ENCODE measurements at regions not wholly inside any gene's neighbourhood (a gene's known extent, or its start where the extent isn't known, plus 50 kb on each side); places are given as distances from the start of the nearest gene placed in this dataset.
A peak's percentile ranks its signal among the peaks of the same experiment; 100 is the strongest.

DNA sequence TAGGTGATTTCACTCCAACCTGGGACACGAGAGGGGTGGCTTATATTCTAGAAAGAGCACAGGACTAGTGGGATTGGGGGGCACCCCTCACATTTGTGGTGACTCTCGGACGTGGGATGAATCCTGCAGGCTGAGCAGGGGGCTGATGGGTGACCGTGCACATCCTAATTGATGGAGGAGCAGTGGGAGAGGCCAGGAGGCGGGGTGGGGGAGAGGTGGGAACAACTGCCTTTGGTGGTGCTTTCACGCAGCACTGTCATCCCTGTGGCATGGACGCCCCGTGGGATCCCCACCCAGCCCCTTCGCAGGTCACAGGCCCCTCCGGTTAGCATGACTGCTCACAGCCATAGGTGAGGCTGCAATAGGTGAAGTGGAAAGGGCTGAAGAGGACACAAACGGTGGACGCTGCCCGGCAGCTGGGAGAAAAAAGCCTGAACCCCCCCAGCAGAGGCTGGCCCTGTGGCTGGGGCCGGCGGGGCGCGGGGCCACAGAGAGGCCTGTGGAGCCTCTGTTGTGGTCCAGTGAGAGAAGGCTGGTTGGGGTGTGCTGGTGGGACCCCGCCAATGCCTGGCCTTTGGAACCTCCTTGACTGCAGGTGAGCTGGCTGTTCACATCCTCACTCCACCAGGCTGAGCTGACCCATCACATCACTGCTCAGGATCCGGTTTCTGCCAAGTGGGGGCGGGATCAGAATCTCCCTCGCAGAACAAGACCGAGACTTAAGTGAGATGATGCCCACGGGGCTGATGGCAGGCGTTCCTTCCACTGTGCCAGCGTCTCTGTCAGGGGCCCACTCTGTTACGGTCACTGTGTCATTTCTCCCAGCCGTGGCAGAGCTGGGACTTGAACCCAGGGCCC lies 325.4 kb downstream of the TEX29 start:
- TF ChIP-seq, protein P1, sequence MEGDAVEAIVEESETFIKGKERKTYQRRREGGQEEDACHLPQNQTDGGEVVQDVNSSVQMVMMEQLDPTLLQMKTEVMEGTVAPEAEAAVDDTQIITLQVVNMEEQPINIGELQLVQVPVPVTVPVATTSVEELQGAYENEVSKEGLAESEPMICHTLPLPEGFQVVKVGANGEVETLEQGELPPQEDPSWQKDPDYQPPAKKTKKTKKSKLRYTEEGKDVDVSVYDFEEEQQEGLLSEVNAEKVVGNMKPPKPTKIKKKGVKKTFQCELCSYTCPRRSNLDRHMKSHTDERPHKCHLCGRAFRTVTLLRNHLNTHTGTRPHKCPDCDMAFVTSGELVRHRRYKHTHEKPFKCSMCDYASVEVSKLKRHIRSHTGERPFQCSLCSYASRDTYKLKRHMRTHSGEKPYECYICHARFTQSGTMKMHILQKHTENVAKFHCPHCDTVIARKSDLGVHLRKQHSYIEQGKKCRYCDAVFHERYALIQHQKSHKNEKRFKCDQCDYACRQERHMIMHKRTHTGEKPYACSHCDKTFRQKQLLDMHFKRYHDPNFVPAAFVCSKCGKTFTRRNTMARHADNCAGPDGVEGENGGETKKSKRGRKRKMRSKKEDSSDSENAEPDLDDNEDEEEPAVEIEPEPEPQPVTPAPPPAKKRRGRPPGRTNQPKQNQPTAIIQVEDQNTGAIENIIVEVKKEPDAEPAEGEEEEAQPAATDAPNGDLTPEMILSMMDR (conservative IDR thresholded peaks at IDR 0.05; ENCODE audit: low read depth, low read length): no peak
- TF ChIP-seq EZH2 (IDR thresholded peaks at IDR 0.05; ENCODE audit: borderline replicate concordance, low read depth, low read length, poor library complexity, severe bottlenecking): no peak
- Histone ChIP-seq H3K27ac (ENCODE audit: low read depth, low read length, poor library complexity, severe bottlenecking) (no peak overlapping the region), H3K9me3 (ENCODE audit: low read depth, low read length, poor library complexity, severe bottlenecking) (no peaks in the 10 kb centered on the region), H3K4me3 (ENCODE audit: low read depth, low read length, poor library complexity, severe bottlenecking) (no peak overlapping the region), H3K4me1 (ENCODE audit: insufficient read depth, low read length, poor library complexity, severe bottlenecking) (no peaks in the 10 kb centered on the region), H3K36me3 (ENCODE audit: insufficient read depth, low read length, poor library complexity, severe bottlenecking) (no peaks in the 10 kb centered on the region), H3K27me3 (replicated peaks; ENCODE audit: insufficient read depth, low read depth, low read length, poor library complexity) (peaks cover 79% of the 10 kb centered on the region)
- ChIA-PET CTCF (no interaction called here), POLR2A (ENCODE audit: low non-redundant PET) (no interaction called here)
- DNase-seq (ENCODE audit: low spot score): no peak
- intact Hi-C loops (cut with micrococcal nuclease; ENCODE audit: unreplicated experiment): no loop called here
- BruUV-seq (replicated peaks): no TSS peak

DNA sequence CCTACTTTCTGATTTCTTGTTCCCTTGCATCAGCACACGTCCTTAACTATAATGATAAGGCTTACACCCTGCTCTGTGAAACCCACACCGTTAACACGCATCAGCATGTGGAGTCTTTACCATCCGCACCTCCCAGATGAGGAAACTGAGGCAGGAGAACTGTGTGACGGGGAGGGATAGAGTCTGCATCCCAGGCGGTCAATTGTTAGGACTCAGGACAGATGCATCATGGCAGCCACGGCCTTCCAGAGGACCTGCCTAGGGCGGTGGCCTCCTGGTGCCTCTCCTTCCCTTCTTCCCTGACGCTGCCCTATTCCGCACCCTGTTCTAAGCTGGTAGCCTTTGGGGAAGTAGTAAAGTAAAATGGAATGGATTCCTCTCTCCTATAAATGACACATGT lies 326.0 kb downstream of the TEX29 start:
- no peak for TF ChIP-seq EZH2 (IDR thresholded peaks at IDR 0.05; ENCODE audit: borderline replicate concordance, low read depth, low read length, poor library complexity, severe bottlenecking)
- TF ChIP-seq, protein P1 (conservative IDR thresholded peaks at IDR 0.05; ENCODE audit: low read depth, low read length): no peak
- no peaks in the 10 kb centered on the region for H3K4me1 ChIP-seq (ENCODE audit: insufficient read depth, low read length, poor library complexity, severe bottlenecking)
- no TSS peak for BruUV-seq (replicated peaks)
- intact Hi-C loops (cut with micrococcal nuclease; ENCODE audit: unreplicated experiment): no loop called here
- POLR2A ChIA-PET (ENCODE audit: low non-redundant PET): no interaction called here
- H3K27ac ChIP-seq (ENCODE audit: low read depth, low read length, poor library complexity, severe bottlenecking): no peak overlapping the region
- H3K9me3 ChIP-seq (ENCODE audit: low read depth, low read length, poor library complexity, severe bottlenecking): no peaks in the 10 kb centered on the region
- peaks cover 79% of the 10 kb centered on the region for H3K27me3 ChIP-seq (replicated peaks; ENCODE audit: insufficient read depth, low read depth, low read length, poor library complexity)
- CTCF ChIA-PET: no interaction called here
- H3K36me3 ChIP-seq (ENCODE audit: insufficient read depth, low read length, poor library complexity, severe bottlenecking): no peaks in the 10 kb centered on the region
- no peak overlapping the region for H3K4me3 ChIP-seq (ENCODE audit: low read depth, low read length, poor library complexity, severe bottlenecking)
- no peak for DNase-seq (ENCODE audit: low spot score)

DNA sequence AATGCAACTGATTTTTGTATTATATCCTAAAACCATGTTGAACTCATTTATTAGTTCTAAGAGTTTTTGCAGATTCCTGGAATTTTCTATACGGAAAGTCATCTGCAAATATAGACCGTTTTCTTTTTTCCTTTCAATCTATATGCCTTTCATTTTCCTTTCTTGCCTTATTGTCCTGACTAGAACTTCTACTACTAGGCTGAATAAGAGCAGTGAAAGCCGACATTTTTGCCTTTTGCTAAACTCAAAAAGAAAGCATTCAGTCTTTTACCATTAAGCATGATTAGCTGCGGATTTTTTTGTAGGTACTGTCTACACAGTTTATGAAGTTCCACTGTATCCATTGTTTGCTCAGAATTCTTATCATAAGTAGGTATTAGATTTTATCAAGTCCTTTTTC lies 328.4 kb downstream of the TEX29 start:
- ChIA-PET POLR2A (ENCODE audit: low non-redundant PET) (no interaction called here), CTCF (no interaction called here)
- H3K36me3 ChIP-seq (ENCODE audit: insufficient read depth, low read length, poor library complexity, severe bottlenecking): no peaks in the 10 kb centered on the region
- intact Hi-C loops (cut with micrococcal nuclease; ENCODE audit: unreplicated experiment): no loop called here
- H3K4me3 ChIP-seq (ENCODE audit: low read depth, low read length, poor library complexity, severe bottlenecking): no peak overlapping the region
- H3K9me3 ChIP-seq (ENCODE audit: low read depth, low read length, poor library complexity, severe bottlenecking): no peaks in the 10 kb centered on the region
- no peaks in the 10 kb centered on the region for H3K4me1 ChIP-seq (ENCODE audit: insufficient read depth, low read length, poor library complexity, severe bottlenecking)
- no peak for DNase-seq (ENCODE audit: low spot score)
- no TSS peak for BruUV-seq (replicated peaks)
- peaks cover 79% of the 10 kb centered on the region for H3K27me3 ChIP-seq (replicated peaks; ENCODE audit: insufficient read depth, low read depth, low read length, poor library complexity)
- TF ChIP-seq, protein P1 (conservative IDR thresholded peaks at IDR 0.05; ENCODE audit: low read depth, low read length): no peak
- peak; percentile 29 for TF ChIP-seq EZH2 (IDR thresholded peaks at IDR 0.05; ENCODE audit: borderline replicate concordance, low read depth, low read length, poor library complexity, severe bottlenecking)
- no peak overlapping the region for H3K27ac ChIP-seq (ENCODE audit: low read depth, low read length, poor library complexity, severe bottlenecking)
